Right lobe of liver (tissue), 4 donors: ENCODE measurements at regions not wholly inside any gene's neighbourhood (a gene's known extent, or its start where the extent isn't known, plus 50 kb on each side); places are given as distances from the start of the nearest gene placed in this dataset.

Experiments used
- CTCF ChIP-seq, 4 donors: fragments of 200-600 bp in 3 of 4; fragments of 450-650 bp in 1 of 4; IDR thresholded peaks; one replicate each; pipeline versions ENCODE4 v1.5.1 to v1.8.0; 2016 to 2022; ENCODE audit warnings: antibody characterized with exemption in 4 of 4, mild to moderate bottlenecking in 2 of 4
- POLR2A ChIP-seq: fragments of 450-650 bp; IDR thresholded peaks from one replicate; pipeline ENCODE4 v1.6.1; 2017; ENCODE audit warnings: antibody characterized with exemption, mild to moderate bottlenecking
- donor health status: DM: no; HTN: no; CAD: no.
- donor health status: DM: no; HTN: no; CAD: no.
- donor health status: DM: no; HTN: yes; CAD: no.

GRCh38 chr14:45949479-45949878 is 696.5 kb upstream of the MIS18BP1 start:
- TF ChIP-seq CTCF (IDR thresholded peaks at IDR 0.05), result no peak
- no peak for TF ChIP-seq POLR2A
